K562 (cell line): ENCODE measurements at regions not wholly inside any gene's neighbourhood (a gene's known extent, or its start where the extent isn't known, plus 50 kb on each side); places are given as distances from the start of the nearest gene placed in this dataset.

Experiments used
- ATAC-seq: fragments of 200-7000 bp; cut with Tn5 transposase; 3 replicates; pipeline ENCODE4 v1.9.1; 2020; ENCODE audit warnings: moderate library complexity
- BruUV-seq: library from RNA; stranded (reverse); fragments of 400-500 nt; replicated peaks from 2 replicates; lab custom pipeline; 2021; lab: Mats Ljungman, UMichigan
- CTCF ChIA-PET: fragments of 300-600 bp; formaldehyde crosslinking; extraction: SDS; loops from one replicate; lab custom pipeline; 2021; ENCODE audit warnings: low intra/inter-chr PET ratio; lab: Yijun Ruan, JAX
- POLR2A ChIA-PET: fragments of 300-600, 350-650 bp; sonication (Branson Sonifier 250); formaldehyde crosslinking; extraction: SDS; loops from one replicate; lab custom pipeline; 2021; ENCODE audit warnings: antibody characterized with exemption, inconsistent platforms; lab: Yijun Ruan, JAX
- DNase-seq, 4 experiments: peaks; one replicate each; pipeline versions ENCODE4 v3.0.0 to v3.0.0-alpha.2; 2011 to 2018; ENCODE audit warnings: low spot score in 3 of 4, mixed read lengths in 3 of 4; ENCODE audit errors: extremely low read depth in 1 of 4
- FAIRE-seq: peaks from 2 replicates; lab custom pipeline; 2011; peaks lifted over from hg19 to GRCh38; lab: Jason Lieb, UNC
- H2AFZ ChIP-seq: 2 replicates; pipeline ENCODE4 v1.6.0; 2011; ENCODE audit warnings: low read depth, low read length, control low read depth, inconsistent platforms
- H3K27ac ChIP-seq: fragments of 200-600 bp; 3 replicates; pipeline ENCODE4 v1.8.0; 2011; ENCODE audit warnings: low read depth, mild to moderate bottlenecking, control low read depth, inconsistent platforms, low read length, moderate library complexity, mixed read lengths; ENCODE audit errors: extremely low read depth
- H3K27me3 ChIP-seq, 2 experiments: fragments of 300-600 bp in 1 of 2; 2 replicates in 1 of 2; 3 replicates in 1 of 2; pipeline versions ENCODE4 v1.6.0 to v1.8.0; 2011; ENCODE audit warnings: inconsistent platforms in 2 of 2, low read length in 2 of 2, mild to moderate bottlenecking in 1 of 2, mixed read lengths in 1 of 2, moderate library complexity in 1 of 2; ENCODE audit not compliant: control insufficient read depth in 2 of 2, insufficient read depth in 2 of 2
- H3K36me3 ChIP-seq: fragments of 300-600 bp; 3 replicates; pipeline ENCODE4 v1.8.0; 2011; ENCODE audit warnings: mild to moderate bottlenecking, low read length, inconsistent platforms; ENCODE audit not compliant: control insufficient read depth, insufficient read depth
- H3K4me1 ChIP-seq, 2 experiments: fragments of 200-600 bp in 1 of 2; replicated peaks in 1 of 2; 2 replicates in 1 of 2; 3 replicates in 1 of 2; pipeline versions ENCODE4 v1.5.1 to v1.8.0; 2011; ENCODE audit warnings: inconsistent platforms in 2 of 2, low read length in 2 of 2, mild to moderate bottlenecking in 1 of 2, mixed read lengths in 1 of 2, moderate library complexity in 1 of 2; ENCODE audit not compliant: control insufficient read depth in 2 of 2, insufficient read depth in 2 of 2
- H3K4me2 ChIP-seq: 2 replicates; pipeline ENCODE4 v1.6.1; 2011; ENCODE audit warnings: low read length, control low read depth, inconsistent platforms, mixed read lengths; ENCODE audit not compliant: insufficient read depth
- H3K4me3 ChIP-seq: fragments of 200-600 bp; sonication (generic), shearing (Covaris generic); 2 replicates; pipeline ENCODE4 v1.5.1; 2016; ENCODE audit warnings: control low read depth, inconsistent platforms
- H3K79me2 ChIP-seq: fragments of 200-600 bp; 3 replicates; pipeline ENCODE4 v1.8.0; 2011; ENCODE audit warnings: low read length, inconsistent platforms; ENCODE audit not compliant: control insufficient read depth, insufficient read depth
- H3K9ac ChIP-seq, 2 experiments: 2 replicates each; pipeline versions ENCODE4 v1.6.0 to v1.6.1; 2011; ENCODE audit warnings: low read depth in 2 of 2, low read length in 2 of 2, control low read depth in 1 of 2, inconsistent platforms in 1 of 2, mild to moderate bottlenecking in 1 of 2, mixed read lengths in 1 of 2; ENCODE audit not compliant: insufficient read depth in 1 of 2
- H3K9me1 ChIP-seq: one replicate; pipeline ENCODE4 v1.6.0; 2011; ENCODE audit warnings: inconsistent platforms, mild to moderate bottlenecking, low read length, moderate library complexity; ENCODE audit not compliant: control insufficient read depth, insufficient read depth
- H3K9me3 ChIP-seq: replicated peaks from 2 replicates; pipeline ENCODE4 v1.5.1; 2011; ENCODE audit warnings: low read depth, low read length, inconsistent platforms; ENCODE audit not compliant: control insufficient read depth, insufficient read depth
- H4K20me1 ChIP-seq: replicated peaks from 2 replicates; pipeline ENCODE4 v1.6.1; 2011; ENCODE audit warnings: low read length, inconsistent platforms, mixed read lengths; ENCODE audit not compliant: control insufficient read depth, insufficient read depth
- AFF4 ChIP-seq: sonication (generic); formaldehyde crosslinking; IDR thresholded peaks from 2 replicates; pipeline ENCODE4 v1.8.0; 2023; ENCODE audit warnings: mild to moderate bottlenecking, missing genetic modification reagents
- CHCHD3 ChIP-seq: fragments of 250-450 bp; sonication (Bioruptor Pico); IDR thresholded peaks from 2 replicates; pipeline ENCODE4 v2.1.2; 2022; ENCODE audit warnings: mild to moderate bottlenecking
- DACH1 ChIP-seq: fragments of 450-650 bp; IDR thresholded peaks from 2 replicates; pipeline ENCODE4 v1.6.1; 2018; ENCODE audit not compliant: partially characterized antibody
- DMBX1 ChIP-seq: fragments of 250-450 bp; sonication (Bioruptor Pico); IDR thresholded peaks from 2 replicates; pipeline ENCODE4 v1.8.0; 2022; ENCODE audit warnings: inconsistent platforms, mild to moderate bottlenecking, moderate library complexity, borderline replicate concordance
- MTA3 ChIP-seq: fragments of 450-650 bp; formaldehyde crosslinking; IDR thresholded peaks from 2 replicates; pipeline ENCODE4 v1.6.1; 2017; ENCODE audit warnings: mild to moderate bottlenecking, borderline replicate concordance
- NFE2L1 ChIP-seq: fragments of 450-650 bp; IDR thresholded peaks from 2 replicates; pipeline ENCODE4 v1.6.1; 2016; ENCODE audit warnings: missing genetic modification characterization, low read depth, mild to moderate bottlenecking, missing compliant biosample characterization, moderate library complexity, borderline replicate concordance
- NFIC ChIP-seq: fragments of 450-650 bp; IDR thresholded peaks from 2 replicates; pipeline ENCODE4 v1.6.1; 2017; ENCODE audit warnings: mild to moderate bottlenecking, inconsistent platforms
- NR2C1 ChIP-seq, 2 experiments: fragments of 450-650 bp; IDR thresholded peaks; 2 replicates each; pipeline ENCODE4 v1.6.1; 2017; ENCODE audit warnings: mild to moderate bottlenecking in 2 of 2, antibody characterized with exemption in 1 of 2, inconsistent platforms in 1 of 2, missing compliant biosample characterization in 1 of 2, missing genetic modification characterization in 1 of 2
- RFX5 ChIP-seq: IDR thresholded peaks from 2 replicates; pipeline ENCODE4 v1.6.1; 2011; ENCODE audit warnings: low read depth, mild to moderate bottlenecking, improper control_type of control experiment, low read length
- SRSF7 ChIP-seq: fragments of 200-400 bp; formaldehyde crosslinking; optimal IDR thresholded peaks from 2 replicates; pipeline ENCODE3; 2017; ENCODE audit warnings: mild to moderate bottlenecking, low read depth, low read length
- ZFP1 ChIP-seq: fragments of 450-650 bp; formaldehyde crosslinking; IDR thresholded peaks from 2 replicates; pipeline ENCODE4 v1.4.0; 2020; ENCODE audit warnings: mild to moderate bottlenecking, mixed read lengths
- WGBS: fragments of 100-300 bp; shearing (Covaris generic); methylation state at CpG from one replicate; pipeline ENCODE4 v1.1.6; 2016; ENCODE audit warnings: low coverage, mixed read lengths; ENCODE audit not compliant: insufficient coverage; ENCODE audit errors: missing lambda C conversion rate; 5-methylcytosine and 5-hydroxymethylcytosine counted together
- in situ Hi-C: fragments of 300-500 bp; cut with MboI; formaldehyde crosslinking; loops from 4 replicates; pipeline ENCODE4 v1.15.0; 2018; ENCODE audit warnings: inconsistent platforms, mixed read lengths
- intact Hi-C: fragments of 100-400 bp; cut with micrococcal nuclease; formaldehyde crosslinking; loops from 2 replicates; pipeline ENCODE4 v1.14.2; 2022
- TF ChIP-seq, protein P1 (sequence below): sonication (generic); formaldehyde crosslinking; IDR thresholded peaks from 2 replicates; pipeline ENCODE4 v1.8.1; 2023; ENCODE audit warnings: mild to moderate bottlenecking, missing genetic modification reagents

GRCh38 chr5:29642601-29643000 lies 1550.9 kb upstream of the CDH6 start:
- FAIRE-seq (no peak), DNase-seq (no peak), ATAC-seq (no peak)
- Histone ChIP-seq H3K4me2 (no peak overlapping the region), H3K27me3 (no peaks in the 10 kb centered on the region), H3K9me1 (no peaks in the 10 kb centered on the region), H3K4me3 (no peak overlapping the region), H2AFZ (no peak overlapping the region), H3K36me3 (no peaks in the 10 kb centered on the region), H4K20me1 (no peaks in the 10 kb centered on the region), H3K27ac (no peak overlapping the region), H3K4me1 (no peaks in the 10 kb centered on the region), H3K9me3 (peaks cover 2% of the 10 kb centered on the region; the same call in 1 of the 2 replicates), H3K9ac (no peak overlapping the region), H3K79me2 (no peaks in the 10 kb centered on the region)
- BruUV-seq, result no TSS peak
- in situ Hi-C loops (no loop called here), intact Hi-C loops (no loop called here)
- CTCF ChIA-PET, result no interaction called here
- TF ChIP-seq NR2C1 (IDR thresholded peaks at IDR 0.05), result no peak
- no peak for TF ChIP-seq NR2C1 (tag; IDR thresholded peaks at IDR 0.05)
- TF ChIP-seq NFIC, result peak; percentile 39
- POLR2A ChIA-PET, result no interaction called here

- FAIRE-seq, result no peak
- TF ChIP-seq MTA3, result no peak
- no peak for TF ChIP-seq RFX5
- TF ChIP-seq CHCHD3 (CRISPR knock-in tag), result no peak
- TF ChIP-seq, protein P1, sequence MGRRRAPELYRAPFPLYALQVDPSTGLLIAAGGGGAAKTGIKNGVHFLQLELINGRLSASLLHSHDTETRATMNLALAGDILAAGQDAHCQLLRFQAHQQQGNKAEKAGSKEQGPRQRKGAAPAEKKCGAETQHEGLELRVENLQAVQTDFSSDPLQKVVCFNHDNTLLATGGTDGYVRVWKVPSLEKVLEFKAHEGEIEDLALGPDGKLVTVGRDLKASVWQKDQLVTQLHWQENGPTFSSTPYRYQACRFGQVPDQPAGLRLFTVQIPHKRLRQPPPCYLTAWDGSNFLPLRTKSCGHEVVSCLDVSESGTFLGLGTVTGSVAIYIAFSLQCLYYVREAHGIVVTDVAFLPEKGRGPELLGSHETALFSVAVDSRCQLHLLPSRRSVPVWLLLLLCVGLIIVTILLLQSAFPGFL, result no peak
- no peak for TF ChIP-seq NR2C1 (IDR thresholded peaks at IDR 0.05)
- TF ChIP-seq NR2C1 (tag; IDR thresholded peaks at IDR 0.05), result no peak
- TF ChIP-seq ZFP1 (CRISPR knock-in tag), result no peak
- no peak for TF ChIP-seq AFF4 (CRISPR knock-in tag)
- TF ChIP-seq SRSF7, result no peak
- no peak for TF ChIP-seq DACH1
- no peak for TF ChIP-seq NFE2L1 (tag)
- no peak for TF ChIP-seq DMBX1 (CRISPR knock-in tag)
These were observed 1579.3 kb upstream of the CDH6 start for GRCh38 chr5:29614206-29614605.

More at GRCh38 chr5:29614206-29614605, 1579.3 kb upstream of the CDH6 start:
- no peaks in the 10 kb centered on the region for H3K27me3 ChIP-seq
- H3K4me3 ChIP-seq, result no peak overlapping the region
- H3K4me2 ChIP-seq, result no peak overlapping the region
- no peaks in the 10 kb centered on the region; the same call in none of the 2 replicates for H3K9me3 ChIP-seq
- POLR2A ChIA-PET, result no interaction called here
- CTCF ChIA-PET, result no interaction called here
- no peak for DNase-seq
- in situ Hi-C loops (no loop called here), intact Hi-C loops (no loop called here)
- no TSS peak for BruUV-seq
- H3K27ac ChIP-seq, result no peak overlapping the region
- ATAC-seq, result no peak
- no peak overlapping the region for H3K9ac ChIP-seq
- WGBS, result 0% methylated on average over 2 of the region's 2 CpGs
- H3K36me3 ChIP-seq, result no peaks in the 10 kb centered on the region
- no peaks in the 10 kb centered on the region for H4K20me1 ChIP-seq
- no peaks in the 10 kb centered on the region for H3K4me1 ChIP-seq
- H3K9me1 ChIP-seq, result no peaks in the 10 kb centered on the region
- H2AFZ ChIP-seq, result no peak overlapping the region
- H3K79me2 ChIP-seq, result no peaks in the 10 kb centered on the region
